ENCODE measurements at regions not wholly inside any gene's neighbourhood (a gene's known extent, or its start where the extent isn't known, plus 50 kb on each side); places are given as distances from the start of the nearest gene placed in this dataset.

GRCh38 chr14:53764846-53765245, 191.8 kb downstream of the BMP4 start:
- H3K9me3 Mint-ChIP-seq = peaks cover 6% of the 10 kb centered on the region
- no peaks in the 10 kb centered on the region for H3K36me3 Mint-ChIP-seq (ENCODE audit: low read depth)

GRCh38 chr14:53758141-53758540, 198.5 kb downstream of the BMP4 start:
- Mint-ChIP-seq H3K9me3 (peaks cover 16% of the 10 kb centered on the region), H3K27me3 (no peaks in the 10 kb centered on the region), H3K4me1 (ENCODE audit: low read depth) (no peaks in the 10 kb centered on the region), H3K27ac (no peak overlapping the region), H3K4me3 (no peak overlapping the region), H3K36me3 (ENCODE audit: low read depth) (no peaks in the 10 kb centered on the region)

More at GRCh38 chr14:53764846-53765245, 191.8 kb downstream of the BMP4 start:
- no peak overlapping the region for H3K4me3 Mint-ChIP-seq
- H3K27ac Mint-ChIP-seq = no peak overlapping the region
- H3K4me1 Mint-ChIP-seq (ENCODE audit: low read depth) = no peaks in the 10 kb centered on the region
- H3K27me3 Mint-ChIP-seq = no peaks in the 10 kb centered on the region

GRCh38 chr14:53757732-53758131, 198.9 kb downstream of the BMP4 start:
- H3K4me3 Mint-ChIP-seq = no peak overlapping the region
- H3K27me3 Mint-ChIP-seq = no peaks in the 10 kb centered on the region
- H3K27ac Mint-ChIP-seq = no peak overlapping the region
- H3K9me3 Mint-ChIP-seq = peaks cover 16% of the 10 kb centered on the region
- no peaks in the 10 kb centered on the region for H3K36me3 Mint-ChIP-seq (ENCODE audit: low read depth)
- H3K4me1 Mint-ChIP-seq (ENCODE audit: low read depth) = no peaks in the 10 kb centered on the region

GRCh38 chr14:53751650-53752049, 205.0 kb downstream of the BMP4 start:
- H3K36me3 Mint-ChIP-seq (ENCODE audit: low read depth) = no peaks in the 10 kb centered on the region
- no peak overlapping the region for H3K4me3 Mint-ChIP-seq
- H3K27me3 Mint-ChIP-seq = no peaks in the 10 kb centered on the region
- no peak overlapping the region for H3K27ac Mint-ChIP-seq
- H3K4me1 Mint-ChIP-seq (ENCODE audit: low read depth) = no peaks in the 10 kb centered on the region
- H3K9me3 Mint-ChIP-seq = peaks cover 11% of the 10 kb centered on the region

- Mint-ChIP-seq H3K36me3 (ENCODE audit: low read depth) (no peaks in the 10 kb centered on the region), H3K9me3 (no peaks in the 10 kb centered on the region), H3K4me3 (no peak overlapping the region), H3K27ac (no peak overlapping the region), H3K4me1 (ENCODE audit: low read depth) (no peaks in the 10 kb centered on the region), H3K27me3 (no peaks in the 10 kb centered on the region)
These were observed 207.9 kb downstream of the BMP4 start for GRCh38 chr14:53748691-53749090.

GRCh38 chr14:53744857-53745256, 211.8 kb downstream of the BMP4 start:
- H3K36me3 Mint-ChIP-seq (ENCODE audit: low read depth) = no peaks in the 10 kb centered on the region
- H3K27me3 Mint-ChIP-seq = no peaks in the 10 kb centered on the region
- H3K4me3 Mint-ChIP-seq = no peak overlapping the region

GRCh38 chr14:53743371-53743770, 213.3 kb downstream of the BMP4 start:
- H3K9me3 Mint-ChIP-seq = peaks cover 5% of the 10 kb centered on the region
- no peaks in the 10 kb centered on the region for H3K4me1 Mint-ChIP-seq (ENCODE audit: low read depth)
- no peak overlapping the region for H3K4me3 Mint-ChIP-seq
- H3K27me3 Mint-ChIP-seq = no peaks in the 10 kb centered on the region
- H3K36me3 Mint-ChIP-seq (ENCODE audit: low read depth) = no peaks in the 10 kb centered on the region
- no peak overlapping the region for H3K27ac Mint-ChIP-seq

More at GRCh38 chr14:53744857-53745256, 211.8 kb downstream of the BMP4 start:
- peaks cover 5% of the 10 kb centered on the region for H3K9me3 Mint-ChIP-seq
- H3K4me1 Mint-ChIP-seq (ENCODE audit: low read depth) = no peaks in the 10 kb centered on the region
- no peak overlapping the region for H3K27ac Mint-ChIP-seq

- Mint-ChIP-seq H3K4me1 (ENCODE audit: low read depth) (no peaks in the 10 kb centered on the region), H3K27ac (no peak overlapping the region), H3K27me3 (no peaks in the 10 kb centered on the region), H3K9me3 (peaks cover 5% of the 10 kb centered on the region), H3K4me3 (no peak overlapping the region), H3K36me3 (ENCODE audit: low read depth) (no peaks in the 10 kb centered on the region)
These were observed 214.4 kb downstream of the BMP4 start for GRCh38 chr14:53742233-53742620.

- no peaks in the 10 kb centered on the region for H3K36me3 Mint-ChIP-seq (ENCODE audit: low read depth)
- no peaks in the 10 kb centered on the region for H3K4me1 Mint-ChIP-seq (ENCODE audit: low read depth)
- H3K9me3 Mint-ChIP-seq = peaks cover 5% of the 10 kb centered on the region
- H3K4me3 Mint-ChIP-seq = no peak overlapping the region
- H3K27me3 Mint-ChIP-seq = no peaks in the 10 kb centered on the region
- no peak overlapping the region for H3K27ac Mint-ChIP-seq
These were observed 215.0 kb downstream of the BMP4 start for GRCh38 chr14:53741479-53742232.

GRCh38 chr14:53740570-53740969, 216.1 kb downstream of the BMP4 start:
- Mint-ChIP-seq H3K4me1 (ENCODE audit: low read depth) (no peaks in the 10 kb centered on the region), H3K27ac (no peak overlapping the region), H3K4me3 (no peak overlapping the region), H3K9me3 (peaks cover 5% of the 10 kb centered on the region), H3K36me3 (ENCODE audit: low read depth) (no peaks in the 10 kb centered on the region), H3K27me3 (no peaks in the 10 kb centered on the region)

GRCh38 chr14:53735916-53736315, 220.7 kb downstream of the BMP4 start:
- Mint-ChIP-seq H3K4me1 (ENCODE audit: low read depth) (no peaks in the 10 kb centered on the region), H3K4me3 (no peak overlapping the region), H3K27me3 (no peaks in the 10 kb centered on the region), H3K9me3 (no peaks in the 10 kb centered on the region), H3K27ac (no peak overlapping the region), H3K36me3 (ENCODE audit: low read depth) (no peaks in the 10 kb centered on the region)

GRCh38 chr14:53723221-53723620, 233.4 kb downstream of the BMP4 start:
- Mint-ChIP-seq H3K27ac (no peak overlapping the region), H3K9me3 (peaks cover 6% of the 10 kb centered on the region), H3K4me3 (no peak overlapping the region), H3K4me1 (ENCODE audit: low read depth) (no peaks in the 10 kb centered on the region), H3K27me3 (no peaks in the 10 kb centered on the region), H3K36me3 (ENCODE audit: low read depth) (no peaks in the 10 kb centered on the region)

- no peaks in the 10 kb centered on the region for H3K36me3 Mint-ChIP-seq (ENCODE audit: low read depth)
- H3K27ac Mint-ChIP-seq = no peak overlapping the region
- no peak overlapping the region for H3K4me3 Mint-ChIP-seq
- H3K27me3 Mint-ChIP-seq = no peaks in the 10 kb centered on the region
- H3K4me1 Mint-ChIP-seq (ENCODE audit: low read depth) = no peaks in the 10 kb centered on the region
- peaks cover 6% of the 10 kb centered on the region for H3K9me3 Mint-ChIP-seq
These were observed 237.1 kb downstream of the BMP4 start for GRCh38 chr14:53719536-53719935.

- no peaks in the 10 kb centered on the region for H3K27me3 Mint-ChIP-seq
- no peak overlapping the region for H3K27ac Mint-ChIP-seq
- no peaks in the 10 kb centered on the region for H3K36me3 Mint-ChIP-seq (ENCODE audit: low read depth)
- no peak overlapping the region for H3K4me3 Mint-ChIP-seq
- no peaks in the 10 kb centered on the region for H3K4me1 Mint-ChIP-seq (ENCODE audit: low read depth)
- peaks cover 6% of the 10 kb centered on the region for H3K9me3 Mint-ChIP-seq
These were observed 240.0 kb downstream of the BMP4 start for GRCh38 chr14:53716578-53716977.

- Mint-ChIP-seq H3K27ac (no peak overlapping the region), H3K4me1 (ENCODE audit: low read depth) (no peaks in the 10 kb centered on the region), H3K27me3 (no peaks in the 10 kb centered on the region), H3K4me3 (no peak overlapping the region), H3K36me3 (ENCODE audit: low read depth) (no peaks in the 10 kb centered on the region), H3K9me3 (peaks cover 6% of the 10 kb centered on the region)
These were observed 241.4 kb downstream of the BMP4 start for GRCh38 chr14:53715193-53715721.

Data from stimulated activated naive CD8-positive, alpha-beta T cell treated with anti-CD3 and anti-CD28 coated beads, Interleukin-15, Interleukin-2, amounts not matched to agents 100 ng/mL and 50 ng/mL, for 24 hours (primary cell).